IMR-90 (cell line): ENCODE measurements at regions not wholly inside any gene's neighbourhood (a gene's known extent, or its start where the extent isn't known, plus 50 kb on each side); places are given as distances from the start of the nearest gene placed in this dataset.

Experiments
- CTCF ChIP-seq: conservative IDR thresholded peaks from 2 replicates; pipeline ENCODE4 v1.5.1; 2012; ENCODE audit warnings: mild to moderate bottlenecking, low read depth, low read length, improper control_type of control experiment
- MAZ ChIP-seq: IDR thresholded peaks from 2 replicates; pipeline ENCODE4 v1.6.1; 2012; ENCODE audit warnings: low read depth, mild to moderate bottlenecking, low read length, improper control_type of control experiment, moderate library complexity, borderline replicate concordance

GRCh38 chr18:33916200-33916599 lies 308.5 kb downstream of the NOL4 start:
- no peak for TF ChIP-seq CTCF
- no peak for TF ChIP-seq MAZ
